Liver (tissue), 8 donors: ENCODE measurements at regions not wholly inside any gene's neighbourhood (a gene's known extent, or its start where the extent isn't known, plus 50 kb on each side); places are given as distances from the start of the nearest gene placed in this dataset.

Experiments used
- DNase-seq: peaks from one replicate; pipeline ENCODE4 v3.0.0-alpha.2; 2017; ENCODE audit warnings: low spot score
- H3K27ac ChIP-seq, 2 donors: one replicate each; pipeline ENCODE4 v1.7.0; 2013; ENCODE audit warnings: inconsistent platforms in 2 of 2, low read length in 2 of 2, control low read depth in 1 of 2, low read depth in 1 of 2, mild to moderate bottlenecking in 1 of 2
- H3K27me3 ChIP-seq, 4 donors: one replicate each; pipeline versions ENCODE4 v1.6.1 to v1.7.0; 2013; ENCODE audit warnings: low read length in 3 of 4, inconsistent platforms in 1 of 4, mild to moderate bottlenecking in 1 of 4, moderate library complexity in 1 of 4; ENCODE audit not compliant: control insufficient read depth in 4 of 4, insufficient read depth in 4 of 4
- H3K36me3 ChIP-seq, 4 donors: one replicate each; pipeline versions ENCODE4 v1.6.1 to v1.7.0; 2013; ENCODE audit warnings: low read length in 3 of 4, mild to moderate bottlenecking in 3 of 4, low read depth in 1 of 4, moderate library complexity in 1 of 4; ENCODE audit not compliant: control insufficient read depth in 4 of 4, insufficient read depth in 3 of 4
- H3K4me1 ChIP-seq, 4 donors: one replicate each; pipeline versions ENCODE4 v1.6.1 to v1.7.0; 2013; ENCODE audit warnings: low read length in 3 of 4, mild to moderate bottlenecking in 3 of 4, moderate library complexity in 1 of 4; ENCODE audit not compliant: control insufficient read depth in 4 of 4, insufficient read depth in 4 of 4
- H3K4me3 ChIP-seq, 3 donors: one replicate each; pipeline versions ENCODE4 v1.6.1 to v1.7.0; 2013; ENCODE audit warnings: low read length in 3 of 3, control low read depth in 1 of 3, low read depth in 1 of 3, mild to moderate bottlenecking in 1 of 3
- H3K9ac ChIP-seq, 2 donors: one replicate each; pipeline ENCODE4 v1.7.0; 2013; ENCODE audit warnings: low read length in 2 of 2, mild to moderate bottlenecking in 2 of 2, moderate library complexity in 2 of 2, control low read depth in 1 of 2, low read depth in 1 of 2
- H3K9me3 ChIP-seq, 4 donors: one replicate each; pipeline versions ENCODE4 v1.6.1 to v1.7.0; 2013; ENCODE audit warnings: low read length in 3 of 4; ENCODE audit not compliant: control insufficient read depth in 4 of 4
- EGR1 ChIP-seq, 2 donors: IDR thresholded peaks; 2 replicates each; pipeline ENCODE4 v1.6.1; 2016 to 2018; ENCODE audit warnings: antibody characterized with exemption in 2 of 2, low read depth in 2 of 2
- FOXA1 ChIP-seq: IDR thresholded peaks from 2 replicates; pipeline ENCODE4 v1.6.1; 2016; ENCODE audit warnings: antibody characterized with exemption
- FOXA2 ChIP-seq: IDR thresholded peaks from 2 replicates; pipeline ENCODE4 v1.6.1; 2016; ENCODE audit warnings: antibody characterized with exemption
- GABPA ChIP-seq, 2 donors: IDR thresholded peaks in 1 of 2; conservative IDR thresholded peaks in 1 of 2; 2 replicates each; pipeline ENCODE4 v1.6.1; 2016; ENCODE audit warnings: antibody characterized with exemption in 2 of 2, mild to moderate bottlenecking in 1 of 2, moderate library complexity in 1 of 2
- HNF4A ChIP-seq, 2 donors: conservative IDR thresholded peaks; 2 replicates each; pipeline ENCODE4 v1.6.1; 2016; ENCODE audit warnings: antibody characterized with exemption in 2 of 2, mild to moderate bottlenecking in 2 of 2
- HNF4G ChIP-seq: IDR thresholded peaks from 2 replicates; pipeline ENCODE4 v1.6.1; 2016; ENCODE audit warnings: antibody characterized with exemption
- JUND ChIP-seq, 2 donors: IDR thresholded peaks; 2 replicates each; pipeline ENCODE4 v1.6.1; 2016; ENCODE audit warnings: antibody characterized with exemption in 2 of 2
- NR2F2 ChIP-seq: IDR thresholded peaks from 2 replicates; pipeline ENCODE4 v1.6.1; 2016; ENCODE audit warnings: antibody characterized with exemption
- RAD21 ChIP-seq, 2 donors: IDR thresholded peaks; 2 replicates each; pipeline ENCODE4 v1.6.1; 2016; ENCODE audit warnings: antibody characterized with exemption in 2 of 2, mild to moderate bottlenecking in 2 of 2
- RXRA ChIP-seq, 2 donors: IDR thresholded peaks; 2 replicates each; pipeline ENCODE4 v1.6.1; 2017 to 2018; ENCODE audit warnings: antibody characterized with exemption in 2 of 2, mild to moderate bottlenecking in 1 of 2
- SP1 ChIP-seq: IDR thresholded peaks from 2 replicates; pipeline ENCODE4 v1.6.1; 2018; ENCODE audit warnings: antibody characterized with exemption, mild to moderate bottlenecking
- TAF1 ChIP-seq: conservative IDR thresholded peaks from 2 replicates; pipeline ENCODE4 v1.6.1; 2016; ENCODE audit warnings: antibody characterized with exemption, mild to moderate bottlenecking
- YY1 ChIP-seq: IDR thresholded peaks from 2 replicates; pipeline ENCODE4 v1.6.1; 2016; ENCODE audit warnings: antibody characterized with exemption, mild to moderate bottlenecking
- WGBS: extraction: QIAGEN DNeasy Blood & Tissue Kit; methylation state at CpG from one replicate; pipeline ENCODE4 v1.1.7; 2013; 5-methylcytosine and 5-hydroxymethylcytosine counted together
- TF ChIP-seq, protein P1 (sequence below): fragments of 150-350 bp; IDR thresholded peaks from 2 replicates; pipeline ENCODE4 v1.5.1; 2017; ENCODE audit warnings: improper control_type of control experiment, low read depth, low read length; ENCODE audit not compliant: missing input control
- TF ChIP-seq, protein P2 (sequence below): IDR thresholded peaks from 2 replicates; pipeline ENCODE4 v1.6.1; 2016; ENCODE audit warnings: antibody characterized with exemption
- TF ChIP-seq, protein P3 (sequence below): IDR thresholded peaks from 2 replicates; pipeline ENCODE4 v1.6.1; 2016; ENCODE audit warnings: antibody characterized with exemption
- TF ChIP-seq, protein P4 (sequence below): IDR thresholded peaks from 2 replicates; pipeline ENCODE4 v1.6.1; 2016; ENCODE audit warnings: antibody characterized with exemption, mild to moderate bottlenecking
- TF ChIP-seq, protein P5 (sequence below): IDR thresholded peaks from 2 replicates; pipeline ENCODE4 v1.6.1; 2016; ENCODE audit warnings: antibody characterized with exemption
- donor health status: healthy.
- donor health status: healthy.
- donor health status: healthy.
- donor health status: healthy.
- donor health status: healthy.

DNA sequence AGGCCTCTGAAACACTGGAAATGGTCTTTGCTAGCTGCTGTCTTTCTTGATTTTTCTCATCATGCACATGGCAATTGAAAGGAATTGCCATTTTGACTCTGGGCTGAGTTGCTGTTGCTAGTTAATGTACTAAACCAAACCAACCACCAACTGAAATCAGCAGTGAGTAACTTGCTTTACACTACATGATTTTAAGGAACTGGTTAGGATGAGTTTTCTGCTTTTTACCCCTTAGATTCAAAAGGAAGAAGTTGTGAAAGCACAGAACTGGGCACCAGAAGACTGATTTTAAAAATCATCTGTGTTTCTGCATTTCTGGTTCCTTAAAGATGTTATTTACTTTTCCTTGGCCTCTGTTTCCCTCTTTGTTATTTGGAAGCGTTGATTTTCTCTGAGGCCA, 361.9 kb downstream of the HLX start:
- Histone ChIP-seq H3K4me3 (no peak overlapping the region), H3K4me1 (no peaks in the 10 kb centered on the region), H3K9me3 (no peaks in the 10 kb centered on the region), H3K27me3 (no peaks in the 10 kb centered on the region), H3K36me3 (no peaks in the 10 kb centered on the region), H3K9ac (no peak overlapping the region), H3K27ac (no peak overlapping the region)
- 87% methylated on average over 1 of the region's 1 CpG for WGBS
- DNase-seq = no peak
- TF ChIP-seq HNF4A (conservative IDR thresholded peaks at IDR 0.05) = no peak
- TF ChIP-seq, protein P1, sequence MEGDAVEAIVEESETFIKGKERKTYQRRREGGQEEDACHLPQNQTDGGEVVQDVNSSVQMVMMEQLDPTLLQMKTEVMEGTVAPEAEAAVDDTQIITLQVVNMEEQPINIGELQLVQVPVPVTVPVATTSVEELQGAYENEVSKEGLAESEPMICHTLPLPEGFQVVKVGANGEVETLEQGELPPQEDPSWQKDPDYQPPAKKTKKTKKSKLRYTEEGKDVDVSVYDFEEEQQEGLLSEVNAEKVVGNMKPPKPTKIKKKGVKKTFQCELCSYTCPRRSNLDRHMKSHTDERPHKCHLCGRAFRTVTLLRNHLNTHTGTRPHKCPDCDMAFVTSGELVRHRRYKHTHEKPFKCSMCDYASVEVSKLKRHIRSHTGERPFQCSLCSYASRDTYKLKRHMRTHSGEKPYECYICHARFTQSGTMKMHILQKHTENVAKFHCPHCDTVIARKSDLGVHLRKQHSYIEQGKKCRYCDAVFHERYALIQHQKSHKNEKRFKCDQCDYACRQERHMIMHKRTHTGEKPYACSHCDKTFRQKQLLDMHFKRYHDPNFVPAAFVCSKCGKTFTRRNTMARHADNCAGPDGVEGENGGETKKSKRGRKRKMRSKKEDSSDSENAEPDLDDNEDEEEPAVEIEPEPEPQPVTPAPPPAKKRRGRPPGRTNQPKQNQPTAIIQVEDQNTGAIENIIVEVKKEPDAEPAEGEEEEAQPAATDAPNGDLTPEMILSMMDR = no peak
- TF ChIP-seq YY1 = no peak
- TF ChIP-seq FOXA2 = no peak
- TF ChIP-seq HNF4G = no peak

DNA sequence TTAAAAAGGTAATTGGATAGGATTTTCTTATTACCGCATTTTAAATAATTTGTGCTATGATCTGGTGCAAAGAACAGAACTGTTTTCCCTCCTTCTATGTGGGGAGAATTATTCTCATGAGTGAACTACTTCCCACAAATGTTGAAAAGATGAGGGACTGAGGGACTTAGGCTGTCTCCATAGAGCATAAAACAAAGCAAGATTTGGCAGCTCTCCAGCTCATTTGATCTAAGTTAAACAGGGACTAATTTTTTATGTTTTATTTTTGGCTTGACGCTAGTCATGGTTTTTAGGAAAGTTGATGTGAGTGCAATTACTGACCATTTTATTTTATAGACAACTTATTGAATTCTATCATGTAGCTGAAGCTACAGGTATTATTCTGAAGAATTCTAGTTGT, 362.3 kb downstream of the HLX start:
- TF ChIP-seq RAD21 (IDR thresholded peaks at IDR 0.05) (no peak), FOXA1 (no peak), FOXA2 (no peak)
- Histone ChIP-seq H3K27me3 (no peaks in the 10 kb centered on the region), H3K4me1 (no peaks in the 10 kb centered on the region), H3K9me3 (no peaks in the 10 kb centered on the region), H3K4me3 (no peak overlapping the region), H3K36me3 (no peaks in the 10 kb centered on the region), H3K9ac (no peak overlapping the region), H3K27ac (no peak overlapping the region)
- WGBS = 87% methylated on average over 2 of the region's 2 CpGs
- DNase-seq = no peak

DNA sequence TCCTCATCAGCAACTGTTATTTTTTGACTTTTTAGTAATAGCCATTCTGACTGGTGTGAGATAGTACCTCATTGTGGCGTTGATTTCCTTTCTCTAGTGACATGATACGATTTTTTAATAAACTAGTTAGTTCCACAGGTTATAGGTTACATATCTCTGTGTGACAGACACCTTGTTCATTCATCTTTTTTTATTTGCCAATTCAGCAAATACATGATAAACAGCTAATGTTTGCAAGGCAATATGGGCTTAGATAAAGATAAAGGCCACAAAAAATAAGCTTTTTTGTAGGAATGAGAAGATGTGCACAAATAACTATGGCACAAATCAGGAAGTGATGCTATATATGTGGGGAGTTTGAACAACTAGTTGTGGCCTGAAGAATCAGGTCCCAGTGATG, 366.8 kb downstream of the HLX start:
- Histone ChIP-seq H3K9me3 (no peaks in the 10 kb centered on the region), H3K27ac (no peak overlapping the region), H3K4me1 (no peaks in the 10 kb centered on the region), H3K4me3 (no peak overlapping the region), H3K9ac (no peak overlapping the region), H3K36me3 (no peaks in the 10 kb centered on the region), H3K27me3 (no peaks in the 10 kb centered on the region)
- TF ChIP-seq EGR1 (IDR thresholded peaks at IDR 0.05; ENCODE audit: low read depth in 2 of 2) (no peak), YY1 (no peak), JUND (IDR thresholded peaks at IDR 0.05) (no peak), HNF4A (conservative IDR thresholded peaks at IDR 0.05) (no peak), RAD21 (IDR thresholded peaks at IDR 0.05) (no peak), FOXA2 (no peak), FOXA1 (no peak), RXRA (IDR thresholded peaks at IDR 0.05) (no peak), NR2F2 (no peak), SP1 (no peak), GABPA (IDR thresholded peaks at IDR 0.05 in 1 of 2, conservative IDR thresholded peaks at IDR 0.05 in 1 of 2) (no peak), HNF4G (no peak), TAF1 (no peak)
- TF ChIP-seq, protein P1 = no peak
- TF ChIP-seq, protein P2, sequence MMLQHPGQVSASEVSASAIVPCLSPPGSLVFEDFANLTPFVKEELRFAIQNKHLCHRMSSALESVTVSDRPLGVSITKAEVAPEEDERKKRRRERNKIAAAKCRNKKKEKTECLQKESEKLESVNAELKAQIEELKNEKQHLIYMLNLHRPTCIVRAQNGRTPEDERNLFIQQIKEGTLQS = no peak
- TF ChIP-seq, protein P3, sequence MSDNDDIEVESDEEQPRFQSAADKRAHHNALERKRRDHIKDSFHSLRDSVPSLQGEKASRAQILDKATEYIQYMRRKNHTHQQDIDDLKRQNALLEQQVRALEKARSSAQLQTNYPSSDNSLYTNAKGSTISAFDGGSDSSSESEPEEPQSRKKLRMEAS = no peak
- TF ChIP-seq, protein P4, sequence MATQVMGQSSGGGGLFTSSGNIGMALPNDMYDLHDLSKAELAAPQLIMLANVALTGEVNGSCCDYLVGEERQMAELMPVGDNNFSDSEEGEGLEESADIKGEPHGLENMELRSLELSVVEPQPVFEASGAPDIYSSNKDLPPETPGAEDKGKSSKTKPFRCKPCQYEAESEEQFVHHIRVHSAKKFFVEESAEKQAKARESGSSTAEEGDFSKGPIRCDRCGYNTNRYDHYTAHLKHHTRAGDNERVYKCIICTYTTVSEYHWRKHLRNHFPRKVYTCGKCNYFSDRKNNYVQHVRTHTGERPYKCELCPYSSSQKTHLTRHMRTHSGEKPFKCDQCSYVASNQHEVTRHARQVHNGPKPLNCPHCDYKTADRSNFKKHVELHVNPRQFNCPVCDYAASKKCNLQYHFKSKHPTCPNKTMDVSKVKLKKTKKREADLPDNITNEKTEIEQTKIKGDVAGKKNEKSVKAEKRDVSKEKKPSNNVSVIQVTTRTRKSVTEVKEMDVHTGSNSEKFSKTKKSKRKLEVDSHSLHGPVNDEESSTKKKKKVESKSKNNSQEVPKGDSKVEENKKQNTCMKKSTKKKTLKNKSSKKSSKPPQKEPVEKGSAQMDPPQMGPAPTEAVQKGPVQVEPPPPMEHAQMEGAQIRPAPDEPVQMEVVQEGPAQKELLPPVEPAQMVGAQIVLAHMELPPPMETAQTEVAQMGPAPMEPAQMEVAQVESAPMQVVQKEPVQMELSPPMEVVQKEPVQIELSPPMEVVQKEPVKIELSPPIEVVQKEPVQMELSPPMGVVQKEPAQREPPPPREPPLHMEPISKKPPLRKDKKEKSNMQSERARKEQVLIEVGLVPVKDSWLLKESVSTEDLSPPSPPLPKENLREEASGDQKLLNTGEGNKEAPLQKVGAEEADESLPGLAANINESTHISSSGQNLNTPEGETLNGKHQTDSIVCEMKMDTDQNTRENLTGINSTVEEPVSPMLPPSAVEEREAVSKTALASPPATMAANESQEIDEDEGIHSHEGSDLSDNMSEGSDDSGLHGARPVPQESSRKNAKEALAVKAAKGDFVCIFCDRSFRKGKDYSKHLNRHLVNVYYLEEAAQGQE = no peak
- TF ChIP-seq, protein P5, sequence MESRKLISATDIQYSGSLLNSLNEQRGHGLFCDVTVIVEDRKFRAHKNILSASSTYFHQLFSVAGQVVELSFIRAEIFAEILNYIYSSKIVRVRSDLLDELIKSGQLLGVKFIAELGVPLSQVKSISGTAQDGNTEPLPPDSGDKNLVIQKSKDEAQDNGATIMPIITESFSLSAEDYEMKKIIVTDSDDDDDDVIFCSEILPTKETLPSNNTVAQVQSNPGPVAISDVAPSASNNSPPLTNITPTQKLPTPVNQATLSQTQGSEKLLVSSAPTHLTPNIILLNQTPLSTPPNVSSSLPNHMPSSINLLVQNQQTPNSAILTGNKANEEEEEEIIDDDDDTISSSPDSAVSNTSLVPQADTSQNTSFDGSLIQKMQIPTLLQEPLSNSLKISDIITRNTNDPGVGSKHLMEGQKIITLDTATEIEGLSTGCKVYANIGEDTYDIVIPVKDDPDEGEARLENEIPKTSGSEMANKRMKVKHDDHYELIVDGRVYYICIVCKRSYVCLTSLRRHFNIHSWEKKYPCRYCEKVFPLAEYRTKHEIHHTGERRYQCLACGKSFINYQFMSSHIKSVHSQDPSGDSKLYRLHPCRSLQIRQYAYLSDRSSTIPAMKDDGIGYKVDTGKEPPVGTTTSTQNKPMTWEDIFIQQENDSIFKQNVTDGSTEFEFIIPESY = no peak
- 72% methylated on average over 2 of the region's 2 CpGs for WGBS
- no peak for DNase-seq
